ENCODE measurements at regions not wholly inside any gene's neighbourhood (a gene's known extent, or its start where the extent isn't known, plus 50 kb on each side); places are given as distances from the start of the nearest gene placed in this dataset.

GRCh38 chr5:10161778-10162177, 87.9 kb downstream of the ATPSCKMT start:
- TF ChIP-seq CTCF (conservative IDR thresholded peaks at IDR 0.05) (no peak), EZH2 (IDR thresholded peaks at IDR 0.05; ENCODE audit: low read depth) (no peak)
